ENCODE measurements at regions not wholly inside any gene's neighbourhood (a gene's known extent, or its start where the extent isn't known, plus 50 kb on each side); places are given as distances from the start of the nearest gene placed in this dataset.

DNA sequence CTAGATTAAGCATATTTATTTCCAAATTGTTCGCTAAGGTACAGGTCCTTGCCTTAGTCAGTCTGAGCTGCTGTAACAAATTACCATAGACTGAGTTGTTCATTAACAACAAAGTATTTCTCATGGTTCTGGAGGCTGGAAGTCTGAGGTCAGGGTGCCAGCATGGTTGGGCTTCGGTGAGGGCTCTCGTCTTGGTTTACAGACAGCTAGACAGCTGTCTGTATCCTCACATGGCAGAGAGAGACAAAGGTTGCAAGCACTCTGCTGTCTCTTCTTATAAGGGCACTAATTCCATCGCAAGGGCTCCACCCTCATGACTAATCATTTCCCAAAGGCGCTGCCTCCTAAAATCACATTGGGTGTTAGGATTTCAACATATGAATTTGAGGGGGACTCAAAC lies 115.3 kb upstream of the GMDS start:
- Histone ChIP-seq H3K9me3 (no peaks in the 10 kb centered on the region), H3K27ac (no peak overlapping the region), H3K4me3 (no peak overlapping the region), H3K27me3 (no peaks in the 10 kb centered on the region), H3K4me1 (no peaks in the 10 kb centered on the region), H3K36me3 (no peaks in the 10 kb centered on the region)
- DNase-seq (ENCODE audit: low spot score): no peak
- TF ChIP-seq, protein P1, sequence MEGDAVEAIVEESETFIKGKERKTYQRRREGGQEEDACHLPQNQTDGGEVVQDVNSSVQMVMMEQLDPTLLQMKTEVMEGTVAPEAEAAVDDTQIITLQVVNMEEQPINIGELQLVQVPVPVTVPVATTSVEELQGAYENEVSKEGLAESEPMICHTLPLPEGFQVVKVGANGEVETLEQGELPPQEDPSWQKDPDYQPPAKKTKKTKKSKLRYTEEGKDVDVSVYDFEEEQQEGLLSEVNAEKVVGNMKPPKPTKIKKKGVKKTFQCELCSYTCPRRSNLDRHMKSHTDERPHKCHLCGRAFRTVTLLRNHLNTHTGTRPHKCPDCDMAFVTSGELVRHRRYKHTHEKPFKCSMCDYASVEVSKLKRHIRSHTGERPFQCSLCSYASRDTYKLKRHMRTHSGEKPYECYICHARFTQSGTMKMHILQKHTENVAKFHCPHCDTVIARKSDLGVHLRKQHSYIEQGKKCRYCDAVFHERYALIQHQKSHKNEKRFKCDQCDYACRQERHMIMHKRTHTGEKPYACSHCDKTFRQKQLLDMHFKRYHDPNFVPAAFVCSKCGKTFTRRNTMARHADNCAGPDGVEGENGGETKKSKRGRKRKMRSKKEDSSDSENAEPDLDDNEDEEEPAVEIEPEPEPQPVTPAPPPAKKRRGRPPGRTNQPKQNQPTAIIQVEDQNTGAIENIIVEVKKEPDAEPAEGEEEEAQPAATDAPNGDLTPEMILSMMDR (IDR thresholded peaks at IDR 0.05): no peak

- DNase-seq (ENCODE audit: low spot score): no peak
- Histone ChIP-seq H3K27ac (no peak overlapping the region), H3K4me1 (no peaks in the 10 kb centered on the region), H3K27me3 (no peaks in the 10 kb centered on the region), H3K36me3 (no peaks in the 10 kb centered on the region), H3K4me3 (no peak overlapping the region), H3K9me3 (no peaks in the 10 kb centered on the region)
- TF ChIP-seq, protein P1 (IDR thresholded peaks at IDR 0.05): no peak
These were observed 114.7 kb upstream of the GMDS start for GRCh38 chr6:2360126-2360525.

DNA sequence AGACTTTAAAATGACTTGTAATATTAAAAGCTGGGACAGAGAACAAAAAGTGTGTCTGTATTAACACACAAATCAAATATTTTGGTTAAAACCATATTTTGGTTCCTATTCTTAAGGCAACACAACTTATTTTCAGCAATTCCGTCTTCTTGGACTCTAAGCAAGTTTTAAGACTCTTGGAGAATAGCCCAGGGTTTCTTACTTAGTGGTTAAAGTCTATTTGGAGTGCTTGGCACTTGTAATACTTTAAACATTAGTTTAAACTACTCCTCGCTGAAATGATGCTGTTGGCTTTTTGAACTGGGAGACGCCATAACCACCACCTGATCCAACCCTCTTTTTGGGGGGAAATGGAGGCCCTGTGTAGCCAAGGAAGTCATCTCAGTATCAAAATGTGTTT lies 109.7 kb upstream of the GMDS start:
- Histone ChIP-seq H3K4me3 (no peak overlapping the region), H3K27me3 (no peaks in the 10 kb centered on the region), H3K27ac (no peak overlapping the region), H3K4me1 (peaks cover 0 to 10% of the 10 kb centered on the region in 2 donors), H3K9me3 (no peaks in the 10 kb centered on the region), H3K36me3 (no peaks in the 10 kb centered on the region)
- no peak for DNase-seq (ENCODE audit: low spot score)
- TF ChIP-seq, protein P1 (IDR thresholded peaks at IDR 0.05): no peak

DNA sequence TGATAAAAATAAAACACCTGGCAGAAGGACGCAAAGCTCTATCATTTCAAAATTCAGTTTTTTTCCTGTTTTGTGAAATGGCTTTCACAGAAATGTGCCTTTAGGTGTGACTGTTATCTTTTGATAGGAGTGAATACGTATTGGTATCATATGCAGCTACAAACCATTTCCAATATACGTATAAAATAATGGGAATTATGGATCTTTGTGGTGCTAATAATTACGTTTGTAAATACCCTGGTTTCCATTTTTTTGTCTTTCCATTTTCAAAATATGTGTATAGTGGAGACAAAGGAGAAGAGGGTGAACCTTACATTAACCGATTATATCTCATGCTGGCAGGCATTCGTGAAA lies 108.7 kb upstream of the GMDS start:
- TF ChIP-seq, protein P1 (IDR thresholded peaks at IDR 0.05): no peak
- no peak overlapping the region for H3K4me3 ChIP-seq
- no peaks in the 10 kb centered on the region for H3K36me3 ChIP-seq
- no peak overlapping the region for H3K27ac ChIP-seq
- H3K4me1 ChIP-seq: peaks cover 0 to 10% of the 10 kb centered on the region in 2 donors
- H3K27me3 ChIP-seq: no peaks in the 10 kb centered on the region
- H3K9me3 ChIP-seq: no peaks in the 10 kb centered on the region
- DNase-seq (ENCODE audit: low spot score): no peak

- no peaks in the 10 kb centered on the region for H3K27me3 ChIP-seq
- peaks cover 0 to 10% of the 10 kb centered on the region in 2 donors for H3K4me1 ChIP-seq
- H3K9me3 ChIP-seq: no peaks in the 10 kb centered on the region
- no peak overlapping the region for H3K4me3 ChIP-seq
- no peak overlapping the region for H3K27ac ChIP-seq
- DNase-seq (ENCODE audit: low spot score): peak; percentile 82
- H3K36me3 ChIP-seq: no peaks in the 10 kb centered on the region
- TF ChIP-seq, protein P1 (IDR thresholded peaks at IDR 0.05): peak; percentile 54 to 84
These were observed 108.2 kb upstream of the GMDS start for GRCh38 chr6:2353412-2354137.
